Activated CD4-positive, alpha-beta T cell treated with anti-CD3 and anti-CD28 coated beads, Interleukin-2, amount 50 U/mL, for 4 hours (primary cell): ENCODE measurements at regions not wholly inside any gene's neighbourhood (a gene's known extent, or its start where the extent isn't known, plus 50 kb on each side); places are given as distances from the start of the nearest gene placed in this dataset.
"Not testable (repeated sequence)": the region's sequence is repeated elsewhere in the genome, so short reads cannot be mapped to it uniquely, and the experiment has no call there.

ENCODE experiments used
- DNase-seq, 2 experiments: peaks; one replicate each; pipeline ENCODE4 v3.0.0-alpha.2; 2020

DNA sequence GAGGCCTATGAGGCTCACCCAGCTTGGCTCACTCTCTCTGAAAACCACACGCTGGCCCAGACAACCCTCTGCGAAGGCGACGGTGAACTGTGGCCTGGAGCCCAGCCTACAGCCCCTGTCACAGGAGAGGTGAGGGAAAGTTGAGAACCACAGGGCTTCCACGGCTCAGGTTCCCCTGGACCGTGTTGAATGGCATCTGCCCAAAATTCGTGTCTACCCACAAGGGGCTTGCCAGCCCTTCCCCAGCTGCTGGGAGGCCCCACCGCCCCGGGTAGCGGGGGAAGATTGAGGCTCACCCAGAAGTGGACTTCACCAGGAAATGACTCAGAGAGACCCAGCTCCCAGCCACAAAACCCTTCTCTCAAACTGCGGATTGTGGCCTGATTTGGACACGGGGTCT is 197.1 kb downstream of the CTTN start:
- DNase-seq = no peak

DNA sequence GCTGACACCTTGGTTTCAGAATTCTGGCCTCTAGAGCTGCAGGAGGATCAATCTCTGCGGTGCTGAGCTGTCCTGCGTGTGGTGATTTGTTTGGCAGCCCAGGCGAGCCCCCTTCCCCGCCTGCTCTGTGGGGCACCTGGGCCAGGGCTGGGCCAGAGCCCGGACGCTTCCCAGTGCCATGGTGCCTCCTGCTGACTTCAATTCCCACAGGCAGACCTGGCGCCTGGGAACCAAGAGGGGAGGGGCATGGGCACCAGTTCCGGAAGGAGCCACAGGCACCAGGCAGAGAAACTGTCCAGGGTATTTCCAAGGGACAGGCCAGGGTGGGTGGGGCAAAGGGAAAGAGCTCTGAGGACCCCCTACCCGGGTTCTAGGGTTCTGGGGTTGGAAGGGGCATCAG is 197.8 kb downstream of the CTTN start:
- no peak for DNase-seq

DNA sequence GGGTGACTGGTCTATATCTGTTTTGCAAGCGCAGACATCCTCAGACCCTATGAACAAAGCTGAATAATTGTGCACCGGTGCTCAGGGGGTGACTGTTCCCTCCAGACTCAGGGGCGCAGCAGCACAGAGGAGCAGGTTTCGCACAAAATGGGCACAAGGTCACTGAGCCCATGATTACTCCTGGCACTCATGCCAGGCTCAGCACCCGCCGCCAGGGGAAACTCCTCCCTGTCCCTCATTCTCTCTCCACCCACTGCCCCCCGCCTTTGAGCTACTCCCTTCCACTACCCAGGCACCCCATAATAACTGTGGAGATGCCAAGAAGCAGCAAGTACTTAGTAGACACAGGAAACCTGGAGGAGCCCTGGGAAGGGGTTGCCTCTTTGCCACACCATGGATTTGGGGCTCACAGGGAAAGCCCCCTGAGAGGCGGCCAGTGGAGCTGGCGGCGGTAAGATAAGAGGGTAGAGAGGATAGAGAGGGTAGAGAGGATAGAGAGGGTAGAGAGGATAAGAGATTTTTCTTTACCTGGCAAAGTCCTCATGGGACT is 198.8 kb downstream of the CTTN start:
- DNase-seq = no peak

DNA sequence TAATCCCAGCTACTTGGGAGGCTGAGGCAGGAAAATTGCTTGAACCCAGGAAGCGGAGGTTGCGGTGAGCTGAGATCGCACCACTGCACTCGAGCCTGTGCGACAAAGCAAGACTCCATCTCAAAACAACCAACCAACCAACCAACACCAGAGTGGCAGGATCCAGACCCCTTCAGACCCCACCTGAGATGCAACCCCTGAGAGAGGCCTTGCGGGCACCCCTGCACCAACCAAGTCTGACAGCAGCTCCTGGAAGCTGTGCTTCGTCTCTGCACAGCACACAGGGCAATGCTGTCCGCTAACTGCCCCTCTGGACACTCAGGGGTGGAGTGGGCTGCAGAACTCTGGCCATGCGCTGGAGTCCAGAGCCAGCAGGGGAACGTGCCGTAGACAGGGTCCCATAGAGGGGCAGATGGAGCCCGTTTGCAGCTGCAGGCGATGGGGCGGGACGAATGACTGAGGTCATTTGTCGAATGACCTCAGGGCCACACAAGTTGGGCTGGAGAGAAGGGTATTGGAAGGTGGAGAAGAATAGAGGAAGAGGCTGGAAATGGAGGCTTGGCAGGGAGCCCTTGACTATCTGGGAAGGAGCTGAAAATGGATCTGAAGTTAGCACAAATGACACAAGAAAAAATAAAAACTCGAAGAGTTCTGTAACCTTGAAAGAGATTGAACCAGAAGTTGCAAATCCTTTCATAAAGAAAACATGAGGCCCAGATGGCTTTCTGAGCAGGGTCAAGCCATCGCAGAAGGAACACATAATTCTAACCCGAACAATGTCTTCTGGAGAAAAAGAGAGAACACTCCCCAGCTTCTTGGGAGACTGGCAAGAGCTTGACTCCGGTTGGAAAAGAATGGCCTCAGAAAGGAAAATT is 199.7 kb downstream of the CTTN start:
- no peak for DNase-seq

DNA sequence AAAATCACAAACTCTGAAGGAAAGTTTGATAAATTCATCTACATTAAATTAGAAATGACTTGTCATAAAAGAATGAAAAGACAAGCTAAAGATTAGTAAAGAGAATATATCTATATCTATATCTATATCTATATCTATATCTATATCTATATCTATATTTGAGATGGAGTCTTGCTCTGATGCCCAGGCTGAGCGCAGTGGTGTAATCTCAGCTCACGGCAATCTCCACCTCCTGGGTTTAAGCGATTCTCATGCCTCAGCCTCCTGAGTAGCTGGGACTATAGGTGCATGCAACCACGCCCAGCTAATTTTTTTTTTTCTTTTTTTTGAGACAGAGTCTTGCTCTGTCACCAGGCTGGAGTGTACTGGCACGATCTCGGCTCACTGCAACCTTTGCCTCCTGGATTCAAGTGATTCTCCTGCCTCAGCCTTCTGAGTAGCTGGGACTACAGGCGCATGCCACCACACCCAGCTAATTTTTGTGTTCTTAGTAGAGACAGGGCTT is 202.6 kb downstream of the CTTN start:
- DNase-seq = not testable (repeated sequence)

DNA sequence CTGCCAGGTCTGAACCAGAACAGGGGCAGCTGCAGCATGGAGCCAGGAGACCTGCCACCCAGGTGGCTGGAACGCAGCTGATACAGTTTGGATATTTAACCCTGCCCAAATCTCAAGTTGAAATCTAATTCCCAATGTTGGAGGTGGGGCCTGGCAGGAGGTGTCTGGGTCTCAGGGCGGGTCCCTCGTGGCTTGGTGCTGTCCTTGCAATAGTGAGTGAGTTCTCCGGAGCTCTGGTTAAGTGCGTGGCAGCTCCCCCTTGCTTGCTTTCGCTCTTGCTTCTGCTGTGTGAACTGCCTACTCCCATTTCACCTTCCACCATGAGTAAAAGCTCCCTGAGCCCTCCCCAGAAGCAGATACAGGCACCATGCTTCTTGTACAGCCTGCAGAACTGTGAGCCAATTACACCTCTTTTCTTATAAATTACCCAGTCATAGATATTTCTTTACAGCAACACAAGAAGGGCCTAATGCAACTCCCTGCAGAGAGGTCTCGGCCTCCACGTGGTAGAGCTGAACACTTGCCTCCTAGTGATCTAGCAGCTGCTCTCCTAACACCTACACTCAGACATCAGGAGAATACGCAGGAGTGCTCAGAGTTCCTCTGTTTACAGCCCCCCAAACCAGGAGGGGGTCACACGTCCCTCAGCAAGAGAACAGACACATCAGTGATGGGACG is 203.7 kb downstream of the CTTN start:
- DNase-seq = no peak

DNA sequence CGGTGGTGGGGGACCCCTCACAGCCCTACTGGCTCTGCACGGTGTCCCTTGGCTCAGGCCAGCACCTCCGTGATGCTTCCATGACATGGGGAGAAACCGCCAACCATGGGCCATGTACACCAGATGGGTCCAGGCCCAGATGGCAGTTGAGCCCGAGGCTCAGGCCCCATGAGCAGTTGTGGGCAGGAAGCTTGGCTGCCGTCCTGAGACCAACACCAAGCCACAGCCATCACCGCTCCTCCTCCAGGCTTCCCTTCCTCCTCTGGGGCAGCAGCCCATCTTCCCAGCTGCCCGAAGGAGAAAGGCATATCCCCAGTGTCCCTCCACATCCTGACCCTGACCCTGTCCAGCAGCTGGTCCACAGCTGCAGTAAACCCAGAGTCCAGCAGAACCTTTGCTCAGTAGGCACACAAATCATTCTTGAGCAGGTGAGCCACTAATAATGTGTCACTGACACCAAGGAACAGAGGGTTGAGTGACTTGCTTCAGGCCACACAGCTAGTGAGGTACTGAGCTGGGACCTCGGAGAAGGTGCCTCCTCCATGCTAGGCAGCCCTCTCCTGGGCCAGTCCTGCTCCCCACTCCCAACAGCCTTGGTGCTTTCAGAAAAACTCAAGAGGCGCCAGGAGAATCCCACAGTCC is 204.9 kb downstream of the CTTN start:
- DNase-seq = no peak

DNA sequence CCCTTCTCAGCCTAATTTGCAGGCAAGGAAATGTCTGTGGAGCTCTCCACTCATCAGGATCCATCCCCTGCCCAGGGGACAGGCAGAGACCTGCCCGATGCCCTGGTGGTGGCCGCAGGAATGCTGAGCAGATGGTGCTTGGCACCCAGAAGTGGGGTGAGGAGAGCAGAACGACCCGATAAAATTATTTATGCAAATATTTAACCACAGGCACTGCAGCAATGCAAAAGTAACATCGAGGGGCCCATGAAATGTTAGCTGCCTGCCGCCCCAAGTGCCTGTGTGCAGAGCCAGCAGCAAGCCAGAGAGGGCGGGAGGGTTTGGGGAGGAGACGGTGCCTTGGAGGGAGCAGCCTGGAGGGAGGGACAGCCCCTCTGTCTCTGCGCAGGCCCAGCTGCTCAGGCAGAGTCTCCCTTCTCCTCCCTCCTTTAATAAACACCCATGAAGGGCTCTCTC is 205.5 kb downstream of the CTTN start:
- DNase-seq = no peak

DNA sequence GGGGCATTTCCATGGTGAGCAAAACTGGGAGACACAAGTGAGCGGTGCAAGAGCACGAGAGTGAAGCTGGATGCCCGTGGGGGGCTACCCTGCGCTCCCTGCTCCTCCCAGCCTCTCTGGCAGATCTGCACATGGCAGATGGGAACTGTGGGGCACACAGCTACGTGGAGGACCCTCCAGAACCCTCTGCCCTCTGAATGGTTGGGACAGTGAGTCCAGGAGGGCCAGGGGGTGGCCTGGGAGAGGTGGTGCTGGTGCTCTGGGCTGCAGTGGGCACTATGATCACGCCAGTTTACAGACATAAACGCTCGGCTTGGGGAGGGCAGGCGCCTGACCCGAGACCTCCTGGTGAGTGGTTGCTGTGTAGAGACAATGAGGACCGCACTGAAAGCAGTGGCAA is 205.9 kb downstream of the CTTN start:
- no peak for DNase-seq

DNA sequence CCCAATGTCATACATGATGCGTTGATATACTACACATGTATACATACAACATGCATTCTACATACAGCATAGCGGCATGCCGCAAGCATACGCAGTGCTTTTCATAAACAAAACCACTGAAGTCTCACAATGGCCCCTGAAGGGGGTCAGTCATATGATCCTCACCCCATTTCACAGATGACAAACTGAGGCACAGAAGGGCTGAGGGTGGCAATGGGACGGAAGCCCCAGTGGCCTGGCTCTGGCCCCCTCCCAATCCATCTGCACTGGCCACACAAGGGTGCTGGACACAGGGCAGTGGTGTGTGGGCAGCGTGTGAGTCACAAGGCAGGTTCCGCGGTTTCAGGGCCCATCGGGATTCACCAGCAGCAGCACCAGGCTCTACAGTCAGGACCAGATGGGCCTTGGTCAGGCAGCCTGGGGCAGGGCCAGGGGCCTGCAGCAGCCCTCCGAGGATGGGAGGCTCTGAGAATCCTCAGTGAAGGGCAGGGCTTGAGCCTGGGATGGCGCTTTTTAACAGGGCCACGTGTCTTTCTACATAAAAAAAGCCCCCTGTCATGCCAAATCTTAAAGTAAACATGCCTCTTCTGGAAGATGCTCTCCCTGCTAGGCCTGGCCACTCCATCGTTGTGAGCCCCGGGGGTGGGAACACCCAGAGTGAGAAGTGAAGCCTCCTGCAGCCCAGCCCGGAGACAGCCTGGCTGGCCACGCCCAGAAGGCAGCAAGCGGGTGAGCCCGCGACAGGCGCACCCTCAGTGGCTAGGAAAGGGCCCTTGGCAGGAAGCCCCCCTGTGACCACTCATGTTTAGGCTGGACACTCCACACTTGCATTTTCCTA is 206.5 kb downstream of the CTTN start:
- no peak for DNase-seq

DNA sequence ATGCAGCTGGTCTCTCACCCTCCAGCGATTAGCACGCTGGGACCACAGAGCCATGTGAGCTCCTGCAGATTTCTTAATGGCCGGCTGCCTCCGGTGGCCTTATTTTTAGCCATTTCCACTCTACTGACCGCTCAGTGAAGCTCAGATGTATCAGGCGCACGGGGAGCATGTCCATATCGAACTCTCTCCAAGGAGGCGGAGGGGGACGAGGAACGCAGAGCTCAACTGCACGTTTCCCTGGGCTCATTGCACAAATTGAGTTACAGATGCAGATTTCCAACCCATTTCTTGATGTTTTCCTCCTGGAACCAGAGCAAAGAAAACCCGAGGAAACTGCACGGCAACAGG is 207.1 kb downstream of the CTTN start:
- no peak for DNase-seq

DNA sequence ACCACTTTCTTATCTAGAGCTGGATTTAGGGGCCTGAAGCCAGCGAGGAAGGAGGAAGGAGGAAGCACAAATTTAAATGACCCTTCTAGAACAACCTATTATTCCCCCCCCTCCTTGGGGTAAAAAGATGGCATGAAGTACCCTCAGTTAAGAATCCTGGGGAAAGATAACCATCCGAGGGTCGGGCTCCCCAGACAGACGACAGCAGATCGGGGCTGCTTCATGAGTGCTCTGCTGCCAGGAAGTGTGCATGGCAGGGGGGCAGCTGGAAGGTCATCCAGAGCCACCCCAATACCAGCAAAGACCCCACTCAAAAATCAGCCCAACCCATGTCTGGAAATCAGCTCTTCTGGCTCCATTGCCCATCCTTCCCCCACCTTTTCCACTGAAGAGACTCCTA is 207.5 kb downstream of the CTTN start:
- DNase-seq = no peak

DNA sequence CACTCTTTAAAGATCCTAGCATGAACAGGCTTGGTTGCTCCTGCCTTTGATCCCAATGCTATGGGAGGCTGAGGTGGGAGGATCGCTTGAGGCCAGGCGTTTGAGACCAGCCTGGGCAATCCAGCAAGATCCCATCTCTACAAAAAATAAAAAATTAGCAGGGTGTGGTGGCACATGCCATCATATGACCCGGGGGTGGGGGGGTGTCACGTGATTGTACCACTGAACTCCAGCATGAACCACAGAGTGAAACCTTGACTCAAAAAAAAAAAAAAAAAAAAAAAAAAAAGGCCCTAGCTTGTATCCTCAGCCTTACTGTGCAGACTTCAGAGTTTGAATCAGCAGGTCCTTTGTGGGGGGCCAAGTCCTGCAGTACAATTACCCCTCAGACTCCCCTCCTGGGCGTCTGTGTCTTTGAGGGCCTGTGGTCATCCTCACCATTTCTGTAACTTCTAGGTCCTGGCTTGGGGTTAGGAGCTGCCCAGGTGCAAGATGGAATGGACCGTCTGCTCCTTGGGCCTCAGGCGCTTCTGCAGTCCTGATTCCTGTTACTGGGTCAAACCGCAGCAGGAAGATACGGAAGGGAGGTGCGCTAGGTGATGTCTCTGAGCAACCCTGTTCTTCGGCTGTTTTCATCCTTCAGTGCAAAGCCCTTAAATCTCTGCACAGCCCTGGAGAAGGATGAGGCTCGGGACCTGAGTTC is 208.1 kb downstream of the CTTN start:
- DNase-seq = no peak

DNA sequence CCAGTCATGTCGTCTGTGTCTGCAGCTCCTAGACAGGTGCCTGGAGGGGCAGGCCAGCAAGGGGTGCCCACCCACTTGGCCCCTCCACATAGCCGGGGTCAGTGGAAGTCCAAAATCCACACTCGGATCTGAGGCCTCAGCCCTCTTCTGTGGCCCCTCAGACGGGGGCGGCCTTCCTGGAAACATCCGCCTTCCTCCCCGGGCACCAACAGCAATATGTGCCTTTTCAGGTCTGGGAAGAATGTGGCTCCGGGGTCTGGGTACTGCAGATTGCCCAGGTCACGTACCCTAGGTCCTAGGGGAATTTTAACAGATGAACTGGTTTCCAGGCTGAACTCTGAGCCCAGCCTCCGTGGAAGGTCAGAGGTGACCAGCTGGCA is 208.6 kb downstream of the CTTN start:
- no peak for DNase-seq

DNA sequence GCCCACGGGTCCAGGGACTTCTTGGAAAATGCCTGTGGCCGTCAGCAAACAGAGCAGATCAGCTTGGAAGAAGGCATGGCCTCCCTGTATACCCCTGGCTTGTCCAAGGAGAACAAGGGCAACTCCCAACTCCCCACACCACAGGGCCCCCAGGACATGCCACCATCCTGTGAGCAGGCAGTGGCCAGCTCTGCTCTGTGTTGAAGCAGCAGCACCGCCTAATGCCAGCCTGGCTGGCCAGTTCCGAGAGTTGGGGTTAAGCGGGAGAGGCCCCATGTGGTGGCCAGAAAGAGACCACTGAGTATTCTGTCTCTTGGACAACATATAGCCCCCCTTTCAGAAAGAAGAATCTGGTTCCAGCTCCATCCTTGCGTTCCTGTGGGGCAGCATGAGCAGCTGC is 209.2 kb downstream of the CTTN start:
- no peak for DNase-seq

DNA sequence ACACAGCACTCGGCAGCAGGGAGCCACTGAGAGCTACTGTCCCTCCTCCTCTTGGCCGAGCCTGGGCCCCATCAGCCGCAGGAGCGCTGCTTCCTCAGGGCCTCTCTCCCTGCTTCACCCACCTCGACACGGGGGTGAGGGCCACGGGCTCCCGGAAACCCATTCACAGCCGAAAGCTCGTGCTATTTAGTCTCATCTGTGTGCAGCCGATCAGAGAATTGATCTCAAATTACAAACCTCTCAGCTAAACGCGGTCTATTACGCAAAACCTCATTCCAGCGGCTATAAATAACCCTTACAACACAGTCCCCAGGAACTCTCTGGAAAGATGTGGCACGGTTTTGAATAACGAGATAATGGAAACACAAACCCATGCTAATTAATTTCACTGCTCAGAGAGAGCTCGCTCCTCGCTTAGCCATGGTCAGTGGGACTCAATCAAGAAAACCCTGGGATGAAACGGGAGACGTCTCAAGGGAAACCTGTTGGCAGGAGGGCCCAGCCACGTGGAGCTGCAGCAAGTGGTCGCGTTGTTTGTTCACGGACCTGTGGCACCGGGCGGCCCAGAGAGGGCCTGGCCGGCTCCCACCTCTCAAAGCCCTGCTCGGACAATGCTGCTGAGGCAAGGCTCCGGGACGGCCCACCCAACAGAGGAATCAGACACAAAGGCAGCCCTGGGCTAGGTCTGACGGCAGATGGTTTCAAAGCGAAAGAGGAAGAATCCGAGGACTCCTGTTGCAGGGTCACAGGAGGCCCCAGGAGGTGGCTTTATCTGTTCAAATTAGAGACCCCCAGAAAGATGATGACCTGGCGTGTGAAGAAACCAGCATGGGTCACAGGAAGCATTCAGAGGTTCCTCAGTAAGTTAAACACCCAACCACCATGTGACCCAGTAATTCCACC is 210.5 kb downstream of the CTTN start:
- no peak for DNase-seq

DNA sequence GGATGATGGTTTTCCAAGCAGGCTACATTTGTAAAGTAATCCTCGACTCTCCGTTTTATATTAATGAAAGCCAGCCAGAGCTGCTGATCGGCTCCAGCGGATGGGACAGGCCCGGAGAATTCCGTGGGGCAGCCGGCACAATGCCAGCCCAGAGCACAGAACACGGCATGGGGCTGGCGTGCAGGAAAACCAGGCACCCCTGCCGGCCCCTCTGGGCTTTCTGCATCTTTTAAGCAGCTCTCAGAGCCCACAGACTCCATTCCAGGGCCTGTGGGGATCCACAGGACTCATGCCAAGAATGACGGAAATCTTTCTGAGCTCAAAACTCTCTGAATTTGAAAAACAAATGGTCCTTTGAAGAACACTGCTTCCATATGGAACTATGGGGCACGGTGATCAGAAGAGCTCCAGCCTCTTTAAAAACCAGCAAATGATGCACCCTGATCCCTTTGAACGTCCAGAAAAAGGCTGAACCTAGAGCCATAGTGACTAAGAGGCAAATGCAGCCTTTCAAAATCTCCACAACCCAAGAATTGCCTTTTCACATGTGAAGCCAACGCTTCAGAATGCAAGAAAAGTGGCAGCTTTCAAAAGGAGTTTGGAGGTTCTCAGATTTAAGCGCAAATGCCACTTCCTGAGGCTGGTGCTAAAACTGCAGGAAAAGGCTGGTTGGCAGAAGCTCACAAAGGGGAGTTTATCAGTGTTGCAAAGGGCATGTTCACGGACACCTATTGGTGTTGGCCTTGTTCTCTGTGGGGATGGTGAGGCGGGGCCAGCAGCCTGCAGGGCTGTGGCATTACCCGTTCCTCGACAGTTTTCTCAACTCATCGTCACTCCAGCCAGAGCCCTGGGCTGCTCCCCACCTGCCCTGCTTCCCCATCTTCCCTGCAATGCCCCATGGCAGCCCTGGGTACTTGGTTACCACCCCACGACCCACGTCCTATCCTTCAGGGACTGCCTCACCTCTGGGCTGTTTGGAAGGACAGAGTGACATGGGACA is 212.5 kb downstream of the CTTN start:
- no peak for DNase-seq

DNA sequence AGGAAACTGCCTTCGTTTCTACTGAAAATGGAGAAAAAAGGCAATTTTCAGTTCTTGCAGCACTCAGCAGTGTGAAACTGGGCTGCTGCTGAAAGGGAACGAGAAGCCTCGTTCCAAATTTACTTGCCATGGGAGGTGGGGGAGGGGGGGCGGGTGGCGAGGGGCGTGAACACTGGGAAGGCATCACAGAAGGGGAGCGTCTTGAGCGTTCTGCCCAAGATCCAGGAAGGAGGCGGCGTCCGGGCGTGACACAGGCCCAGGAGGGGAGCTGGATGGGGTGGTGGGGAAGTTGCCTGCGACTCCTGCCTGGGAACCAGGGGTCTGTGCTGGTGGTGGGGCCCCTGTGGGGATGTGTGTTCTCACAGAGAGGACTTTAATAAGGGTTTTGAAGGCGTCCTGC is 213.5 kb downstream of the CTTN start:
- no peak for DNase-seq

DNA sequence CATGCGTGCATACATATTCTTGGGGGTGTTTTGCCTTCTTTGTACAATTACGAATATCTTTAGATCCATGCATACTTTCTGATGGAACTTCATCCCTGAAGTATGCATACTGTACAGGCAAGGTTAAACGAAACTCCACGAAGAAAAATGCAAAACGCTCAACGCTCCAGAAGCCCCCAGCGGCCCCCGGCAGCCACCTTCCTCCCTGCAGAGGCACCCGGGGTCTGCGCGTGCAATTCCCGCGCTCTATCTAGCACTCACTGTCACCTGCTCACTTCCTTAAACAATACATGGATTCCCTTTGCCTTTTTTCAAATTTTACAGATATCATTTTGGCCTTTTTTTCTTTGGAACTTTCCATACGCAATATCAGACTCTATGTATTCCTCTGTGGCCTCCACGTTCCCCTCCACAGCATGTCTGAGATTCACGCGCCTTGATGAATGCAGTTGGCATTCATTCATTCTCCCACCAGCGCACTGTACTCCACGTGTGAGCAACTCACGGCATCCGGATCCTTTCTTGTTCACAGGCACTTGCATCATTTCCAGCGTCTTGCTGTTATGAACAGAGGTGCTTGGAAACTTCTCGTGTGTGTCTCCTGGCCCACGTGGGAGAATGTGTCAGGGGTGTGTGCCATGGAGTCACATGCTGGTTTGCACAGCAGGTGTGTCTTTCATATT is 214.3 kb downstream of the CTTN start:
- no peak for DNase-seq
